ENCODE measurements at regions not wholly inside any gene's neighbourhood (a gene's known extent, or its start where the extent isn't known, plus 50 kb on each side); places are given as distances from the start of the nearest gene placed in this dataset.

GRCh38 chr1:193348091-193348768, 161.8 kb upstream of the B3GALT2 start:
- DNase-seq (ENCODE audit: low spot score): no peak

- DNase-seq (ENCODE audit: low spot score): no peak
These were observed 159.7 kb upstream of the B3GALT2 start for GRCh38 chr1:193346085-193346484.

GRCh38 chr1:193342811-193343210, 156.4 kb upstream of the B3GALT2 start:
- no peak for DNase-seq (ENCODE audit: low spot score)

- no peak for DNase-seq (ENCODE audit: low spot score)
These were observed 153.9 kb upstream of the B3GALT2 start for GRCh38 chr1:193340331-193340730.

GRCh38 chr1:193339401-193339800, 153.0 kb upstream of the B3GALT2 start:
- no peak for DNase-seq (ENCODE audit: low spot score)

GRCh38 chr1:193338194-193338593, 151.8 kb upstream of the B3GALT2 start:
- DNase-seq (ENCODE audit: low spot score): no peak

GRCh38 chr1:193335806-193336428, 149.5 kb upstream of the B3GALT2 start:
- no peak for DNase-seq (ENCODE audit: low spot score)

GRCh38 chr1:193333166-193333565, 146.8 kb upstream of the B3GALT2 start:
- no peak for DNase-seq (ENCODE audit: low spot score)

GRCh38 chr1:193326296-193326695, 139.9 kb upstream of the B3GALT2 start:
- DNase-seq (ENCODE audit: low spot score): no peak

- no peak for DNase-seq (ENCODE audit: low spot score)
These were observed 139.4 kb upstream of the B3GALT2 start for GRCh38 chr1:193325771-193326170.

- no peak for DNase-seq (ENCODE audit: low spot score)
These were observed 138.6 kb upstream of the B3GALT2 start for GRCh38 chr1:193325042-193325441.

- no peak for DNase-seq (ENCODE audit: low spot score)
These were observed 135.8 kb upstream of the B3GALT2 start for GRCh38 chr1:193322211-193322610.

- no peak for DNase-seq (ENCODE audit: low spot score)
These were observed 134.9 kb upstream of the B3GALT2 start for GRCh38 chr1:193321242-193321840.

- no peak for DNase-seq (ENCODE audit: low spot score)
These were observed 133.9 kb upstream of the B3GALT2 start for GRCh38 chr1:193320270-193320669.

- no peak for DNase-seq (ENCODE audit: low spot score)
These were observed 131.9 kb upstream of the B3GALT2 start for GRCh38 chr1:193318347-193318746.

- no peak for DNase-seq (ENCODE audit: low spot score)
These were observed 127.1 kb upstream of the B3GALT2 start for GRCh38 chr1:193313354-193314140.

GRCh38 chr1:193312432-193312831, 126.0 kb upstream of the B3GALT2 start:
- DNase-seq (ENCODE audit: low spot score): no peak

GRCh38 chr1:193311226-193311948, 125.0 kb upstream of the B3GALT2 start:
- no peak for DNase-seq (ENCODE audit: low spot score)

- no peak for DNase-seq (ENCODE audit: low spot score)
These were observed 124.2 kb upstream of the B3GALT2 start for GRCh38 chr1:193310564-193310963.

GRCh38 chr1:193309936-193310475, 123.6 kb upstream of the B3GALT2 start:
- DNase-seq (ENCODE audit: low spot score): no peak

GRCh38 chr1:193308438-193308837, 122.0 kb upstream of the B3GALT2 start:
- no peak for DNase-seq (ENCODE audit: low spot score)

GRCh38 chr1:193306430-193306829, 120.0 kb upstream of the B3GALT2 start:
- no peak for DNase-seq (ENCODE audit: low spot score)

All from left forelimb (tissue), 1 donor.